Left ventricle myocardium inferior (tissue), 1 donor: ENCODE measurements at regions not wholly inside any gene's neighbourhood (a gene's known extent, or its start where the extent isn't known, plus 50 kb on each side); places are given as distances from the start of the nearest gene placed in this dataset.

Experiments used
- DNase-seq: peaks from one replicate; pipeline ENCODE4 v3.0.0-alpha.2; 2020
- H3K27ac ChIP-seq: fragments of 200-600 bp; replicated peaks from 2 replicates; pipeline ENCODE4 v1.8.0; 2021
- H3K27me3 ChIP-seq: fragments of 200-600 bp; 2 replicates; pipeline ENCODE4 v1.8.0; 2021; ENCODE audit warnings: low read depth
- H3K36me3 ChIP-seq: fragments of 200-600 bp; 2 replicates; pipeline ENCODE4 v1.8.0; 2021
- H3K4me1 ChIP-seq: fragments of 200-600 bp; 2 replicates; pipeline ENCODE4 v1.8.0; 2021
- H3K4me3 ChIP-seq: fragments of 200-600 bp; 2 replicates; pipeline ENCODE4 v1.8.0; 2021; ENCODE audit warnings: mild to moderate bottlenecking, moderate library complexity
- H3K9me3 ChIP-seq: fragments of 200-600 bp; replicated peaks from 2 replicates; pipeline ENCODE4 v1.8.0; 2021
- CTCF ChIP-seq: fragments of 200-600 bp; IDR thresholded peaks from 2 replicates; pipeline ENCODE4 v1.8.0; 2021; ENCODE audit warnings: antibody characterized with exemption, mild to moderate bottlenecking, borderline replicate concordance
- intact Hi-C: fragments of 100-400 bp; cut with micrococcal nuclease; formaldehyde crosslinking; loops from one replicate; pipeline ENCODE4 v1.11.0; 2022
- donor health status: DM: no; HTN: yes; CAD: no; lungs with severe emphysema.

- H3K9me3 ChIP-seq = no peaks in the 10 kb centered on the region
- intact Hi-C loops = no loop called here
- DNase-seq = no peak
- TF ChIP-seq CTCF = no peak
- H3K4me1 ChIP-seq = no peaks in the 10 kb centered on the region
- H3K27me3 ChIP-seq = no peaks in the 10 kb centered on the region
- H3K4me3 ChIP-seq = no peak overlapping the region
- no peaks in the 10 kb centered on the region for H3K36me3 ChIP-seq
- no peak overlapping the region for H3K27ac ChIP-seq
Observed at GRCh38 chr2:146873646-146874259, 971.1 kb upstream of the ACVR2A start.

GRCh38 chr2:146873056-146873455 lies 971.8 kb upstream of the ACVR2A start:
- H3K4me3 ChIP-seq = no peak overlapping the region
- no peaks in the 10 kb centered on the region for H3K27me3 ChIP-seq
- no peak overlapping the region for H3K27ac ChIP-seq
- H3K9me3 ChIP-seq = no peaks in the 10 kb centered on the region
- no peak for DNase-seq
- TF ChIP-seq CTCF = no peak
- no peaks in the 10 kb centered on the region for H3K36me3 ChIP-seq
- intact Hi-C loops = no loop called here
- no peaks in the 10 kb centered on the region for H3K4me1 ChIP-seq

DNA sequence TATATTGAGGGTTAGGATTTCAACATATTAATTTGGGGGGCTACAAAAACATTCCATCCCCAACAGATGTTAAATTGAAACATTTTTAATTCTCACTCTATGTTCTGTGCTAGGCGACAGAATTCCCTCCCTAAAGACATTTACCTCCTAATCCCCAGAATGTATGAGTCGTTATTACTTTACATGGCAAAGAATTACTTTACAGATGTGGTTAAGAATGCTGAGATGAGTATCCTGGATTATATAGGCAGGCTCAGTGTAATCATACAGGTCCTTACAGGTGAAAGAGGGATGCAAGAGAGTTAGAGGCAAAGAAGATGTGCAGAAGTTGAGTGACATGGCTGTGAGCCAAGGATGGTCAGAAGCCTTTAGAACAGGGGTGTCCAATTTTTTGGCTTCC lies 974.1 kb upstream of the ACVR2A start:
- Histone ChIP-seq H3K4me3 (no peak overlapping the region), H3K36me3 (no peaks in the 10 kb centered on the region), H3K4me1 (no peaks in the 10 kb centered on the region), H3K27me3 (no peaks in the 10 kb centered on the region), H3K27ac (no peak overlapping the region), H3K9me3 (no peaks in the 10 kb centered on the region)
- intact Hi-C loops = no loop called here
- no peak for TF ChIP-seq CTCF
- DNase-seq = no peak

- peaks cover 10% of the 10 kb centered on the region for H3K9me3 ChIP-seq
- H3K36me3 ChIP-seq = no peaks in the 10 kb centered on the region
- intact Hi-C loops = no loop called here
- H3K4me1 ChIP-seq = no peaks in the 10 kb centered on the region
- no peak overlapping the region for H3K27ac ChIP-seq
- DNase-seq = no peak
- no peak overlapping the region for H3K4me3 ChIP-seq
- no peak for TF ChIP-seq CTCF
- H3K27me3 ChIP-seq = no peaks in the 10 kb centered on the region
Observed at GRCh38 chr2:146869328-146869727, 975.5 kb upstream of the ACVR2A start.

DNA sequence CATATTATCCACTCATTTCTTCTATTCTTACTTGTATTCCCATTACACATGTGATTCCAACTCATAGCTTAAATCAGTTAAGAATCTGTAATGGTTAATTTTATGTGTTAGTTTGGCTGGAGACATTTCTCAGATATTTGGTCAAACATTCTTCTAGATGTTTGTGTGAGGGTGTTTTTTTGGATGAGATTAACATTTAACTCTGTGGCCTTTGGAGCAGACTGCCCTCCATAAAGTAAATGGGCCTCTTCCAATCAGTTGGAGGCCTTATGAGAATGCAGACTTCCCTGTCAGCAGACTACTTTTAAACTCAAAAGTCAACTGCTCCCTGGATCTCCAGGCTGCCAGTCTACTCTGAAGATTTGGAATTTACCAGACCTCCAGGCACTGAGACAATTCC lies 976.8 kb upstream of the ACVR2A start:
- no peak for DNase-seq
- no peak overlapping the region for H3K27ac ChIP-seq
- H3K4me3 ChIP-seq = no peak overlapping the region
- H3K36me3 ChIP-seq = no peaks in the 10 kb centered on the region
- TF ChIP-seq CTCF = no peak
- H3K4me1 ChIP-seq = no peaks in the 10 kb centered on the region
- intact Hi-C loops = no loop called here
- H3K9me3 ChIP-seq = peaks cover 18% of the 10 kb centered on the region
- no peaks in the 10 kb centered on the region for H3K27me3 ChIP-seq
